ENCODE measurements at regions not wholly inside any gene's neighbourhood (a gene's known extent, or its start where the extent isn't known, plus 50 kb on each side); places are given as distances from the start of the nearest gene placed in this dataset.
"Not testable (repeated sequence)": the region's sequence is repeated elsewhere in the genome, so short reads cannot be mapped to it uniquely, and the experiment has no call there.

DNA sequence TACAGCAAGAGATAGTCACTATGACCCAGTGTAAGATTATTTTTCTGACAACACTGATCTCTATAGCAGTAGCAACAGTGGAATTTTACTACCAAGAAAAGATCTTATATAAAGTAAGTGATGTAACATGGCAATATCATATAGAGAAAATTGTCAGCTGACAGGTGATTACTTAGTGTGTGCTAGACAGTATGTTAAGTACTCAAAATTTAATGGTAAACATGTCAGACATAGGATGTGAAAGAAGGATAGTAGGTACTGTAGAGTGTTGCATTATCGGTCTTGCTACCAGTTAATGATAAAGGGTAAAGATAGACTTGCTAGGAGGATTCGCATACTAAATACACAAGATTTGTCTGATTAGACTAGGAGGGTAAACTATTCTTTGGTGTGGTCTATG lies 247.4 kb downstream of the CYLC2 start:
- peak in 1 of 3 experiments; percentile 57 for DNase-seq

- DNase-seq, result no peak
These were observed 248.4 kb downstream of the CYLC2 start for GRCh38 chr9:103243553-103243952.

GRCh38 chr9:103245369-103245768 lies 250.2 kb downstream of the CYLC2 start:
- DNase-seq, result peak; percentile 8 to 63 (median 20)

- peak in 1 of 3 experiments; percentile 75 for DNase-seq
These were observed 266.8 kb downstream of the CYLC2 start for GRCh38 chr9:103261951-103262350.

DNA sequence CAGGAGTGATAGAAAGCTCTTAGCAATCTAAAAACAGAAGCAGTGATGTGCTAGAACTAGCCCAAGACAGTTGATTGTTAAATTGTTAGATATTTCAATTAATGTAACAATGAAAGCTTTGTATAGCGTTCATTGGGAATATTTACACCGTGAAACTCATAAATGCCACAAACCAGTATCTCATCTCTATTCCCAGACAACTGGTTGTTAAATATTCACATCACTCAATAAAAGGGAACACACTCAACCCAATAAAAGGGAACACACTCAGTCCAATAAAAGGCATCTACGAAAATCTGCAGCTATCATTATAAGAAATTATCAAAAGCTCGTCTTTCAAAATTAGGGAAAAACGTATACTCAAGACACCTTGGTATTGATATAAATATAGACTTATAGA lies 270.9 kb downstream of the CYLC2 start:
- no peak for DNase-seq

DNA sequence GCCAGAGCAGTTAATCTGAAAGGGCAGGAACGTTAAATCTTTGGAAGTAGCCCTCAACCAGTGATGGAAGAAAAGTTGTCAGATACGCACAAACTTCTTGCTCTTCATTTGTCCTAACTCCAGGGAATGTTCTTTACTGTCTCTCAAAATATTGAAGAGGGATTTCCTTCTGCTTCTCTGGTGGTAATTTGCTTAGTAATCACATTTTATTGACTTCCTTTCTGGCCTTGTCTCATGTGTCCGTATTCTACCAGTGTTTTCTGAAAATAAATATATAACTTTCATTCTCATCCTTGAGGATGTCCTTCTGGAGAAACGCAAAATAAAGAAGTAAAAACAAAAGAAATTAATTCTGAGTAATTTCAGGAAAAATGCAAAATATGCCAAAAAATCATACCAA lies 282.1 kb downstream of the CYLC2 start:
- DNase-seq, result no peak

DNA sequence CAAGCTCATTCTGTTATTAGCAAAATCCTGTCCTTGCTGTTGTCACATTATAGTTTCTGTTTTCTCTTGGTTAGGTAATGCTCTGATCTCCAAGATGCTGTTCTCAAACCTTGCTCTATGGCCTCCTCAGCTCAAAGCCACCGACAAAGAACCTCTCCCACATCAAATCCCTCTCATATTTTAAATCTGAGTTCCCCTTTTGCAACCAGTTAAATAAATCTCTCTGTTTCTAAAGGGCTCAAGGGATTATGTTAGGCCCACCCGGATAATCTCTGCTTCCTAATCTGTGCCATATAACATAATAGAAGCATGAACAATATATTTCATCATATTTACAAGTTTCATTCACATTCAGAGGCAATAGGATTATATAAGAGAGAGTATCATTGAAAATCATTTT lies 286.0 kb downstream of the CYLC2 start:
- DNase-seq, result no peak

- no peak for DNase-seq
These were observed 292.2 kb downstream of the CYLC2 start for GRCh38 chr9:103287361-103287760.

GRCh38 chr9:103296189-103296588 lies 301.1 kb downstream of the CYLC2 start:
- DNase-seq, result no peak

- DNase-seq, result no peak
These were observed 305.9 kb downstream of the CYLC2 start for GRCh38 chr9:103301051-103301450.

DNA sequence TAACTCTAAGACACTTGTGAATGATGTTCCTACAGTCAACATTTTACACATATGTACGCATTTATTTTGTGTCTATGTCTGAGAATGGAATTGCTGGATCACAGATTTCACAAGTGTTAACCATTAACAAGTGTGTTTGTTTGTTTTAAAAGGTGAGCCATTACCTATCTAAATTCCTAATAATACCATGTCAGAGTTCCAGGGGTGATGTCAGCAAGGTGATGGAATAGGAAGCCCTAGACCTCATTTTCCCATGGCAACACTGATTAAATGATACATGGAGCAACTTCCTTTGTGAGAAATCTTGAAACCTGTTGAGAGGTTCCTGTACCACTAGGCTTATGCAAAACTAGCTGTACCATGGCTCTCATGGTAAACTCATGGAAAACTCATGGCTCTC lies 309.7 kb downstream of the CYLC2 start:
- no peak for DNase-seq

GRCh38 chr9:103319979-103320378 lies 324.8 kb downstream of the CYLC2 start:
- peak in 1 of 3 experiments; percentile 13 for DNase-seq

DNA sequence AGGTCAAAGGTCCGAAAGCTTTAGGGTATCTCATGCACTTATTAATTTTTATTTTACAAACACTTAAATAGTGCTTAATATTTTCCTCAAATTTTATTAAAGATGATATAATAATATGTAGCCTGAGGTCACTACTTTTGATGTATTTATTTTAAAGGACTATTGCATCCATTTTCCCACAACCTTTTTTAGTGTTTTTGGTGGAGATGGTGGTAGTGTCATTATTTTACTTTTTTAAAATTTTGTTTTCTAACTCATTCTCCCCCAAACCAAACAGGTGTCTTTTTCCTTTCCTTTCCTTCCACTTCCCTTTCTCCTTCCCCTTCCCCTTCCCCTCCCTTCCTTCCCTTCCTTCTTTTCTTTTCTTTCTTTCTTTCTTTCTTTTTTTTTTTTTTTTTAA lies 328.6 kb downstream of the CYLC2 start:
- DNase-seq, result no peak

- no peak for DNase-seq
These were observed 340.3 kb downstream of the CYLC2 start for GRCh38 chr9:103335461-103335860.

DNA sequence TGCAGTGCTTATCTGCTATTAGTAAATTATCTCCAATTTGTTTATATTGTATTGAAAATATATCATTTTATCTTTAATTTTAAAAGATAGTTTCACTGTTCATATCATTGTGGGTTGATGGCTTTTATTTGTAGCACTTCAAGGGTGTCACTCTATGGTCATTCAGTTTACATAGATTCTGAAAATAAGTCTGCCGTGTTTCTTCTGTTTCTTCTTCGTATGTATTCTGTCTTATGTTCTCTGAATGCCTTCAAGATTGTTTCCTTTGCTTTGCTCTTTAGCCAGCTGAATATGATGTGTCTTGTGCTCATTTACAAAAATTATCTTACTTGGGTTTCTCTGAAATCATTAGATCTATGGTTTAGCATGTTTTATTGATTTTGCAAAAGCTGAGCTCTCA lies 359.9 kb downstream of the CYLC2 start:
- no peak for DNase-seq

- not testable (repeated sequence) for DNase-seq
These were observed 362.8 kb downstream of the CYLC2 start for GRCh38 chr9:103357980-103358379.

GRCh38 chr9:103361906-103362305 lies 366.8 kb downstream of the CYLC2 start:
- DNase-seq, result peak in 2 of 3 experiments; percentile 14 to 57

GRCh38 chr9:103362986-103363385 lies 367.9 kb downstream of the CYLC2 start:
- no peak for DNase-seq

DNA sequence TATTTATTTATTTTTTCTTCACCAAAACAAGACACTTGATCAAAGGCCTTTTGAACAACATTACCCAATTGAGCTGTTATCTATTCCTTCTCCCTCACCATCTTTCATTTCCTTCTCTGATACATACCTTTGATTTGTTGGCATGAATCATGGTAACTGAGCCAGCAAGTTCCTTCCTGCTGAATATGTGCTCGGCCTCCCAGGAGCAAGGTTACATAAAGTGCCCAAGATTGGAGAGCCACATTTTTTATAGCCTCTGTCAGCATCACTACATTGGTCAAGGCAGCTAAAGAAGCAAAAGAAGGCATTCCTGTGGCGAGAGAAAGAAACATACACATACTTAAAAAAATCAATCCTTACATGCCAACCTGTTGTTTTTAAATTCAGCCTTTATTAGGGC lies 369.6 kb downstream of the CYLC2 start:
- DNase-seq, result no peak

DNA sequence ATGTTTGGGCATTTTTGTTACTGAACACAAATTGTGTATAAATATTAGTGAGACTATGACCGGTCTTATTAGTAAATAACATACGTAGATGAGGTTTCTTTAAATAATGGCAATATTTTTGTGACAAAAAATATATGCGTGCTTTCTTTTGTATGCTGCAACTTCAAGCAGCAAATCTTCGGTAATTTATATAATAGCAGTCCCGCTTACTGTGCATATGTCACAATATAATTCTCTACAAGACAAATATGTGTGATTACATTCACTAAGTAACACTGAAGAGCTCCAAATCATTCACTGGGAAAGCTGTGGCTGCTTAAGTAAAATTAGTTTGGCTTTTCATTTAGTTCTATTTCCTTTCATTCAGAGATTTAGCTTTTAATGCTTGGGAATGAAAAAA lies 376.0 kb downstream of the CYLC2 start:
- peak in 1 of 3 experiments; percentile 20 for DNase-seq

GRCh38 chr9:103372828-103373227 lies 377.7 kb downstream of the CYLC2 start:
- DNase-seq, result no peak

GRCh38 chr9:103377667-103378066 lies 382.5 kb downstream of the CYLC2 start:
- peak in 1 of 3 experiments; percentile 34 for DNase-seq

GRCh38 chr9:103397868-103398600 lies 402.9 kb downstream of the CYLC2 start:
- peak; percentile 29 to 75 (median 49) for DNase-seq

DNA sequence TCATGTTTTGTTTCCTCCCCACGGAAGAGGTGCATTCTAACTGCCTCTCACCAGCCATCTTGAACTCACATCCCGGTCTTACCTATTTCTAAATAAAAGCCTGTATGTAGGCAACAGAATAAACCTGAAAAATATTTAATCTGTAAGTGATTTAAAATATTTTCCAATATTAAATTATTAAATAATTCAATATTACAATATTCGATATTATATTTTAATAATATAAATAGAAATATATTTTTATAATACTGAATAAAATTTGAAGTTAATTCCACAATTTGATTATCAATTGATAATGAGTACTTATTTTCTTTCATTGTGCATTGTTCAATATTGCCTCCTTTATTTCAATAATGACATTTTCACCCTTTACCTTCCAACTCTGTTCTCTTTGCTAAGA lies 404.4 kb downstream of the CYLC2 start:
- no peak for DNase-seq

GRCh38 chr9:103407260-103407659 lies 412.1 kb downstream of the CYLC2 start:
- DNase-seq, result no peak

Measured in NCI-H1417 (cell line).